Subcutaneous abdominal adipose tissue (tissue), 5 donors: ENCODE measurements at regions not wholly inside any gene's neighbourhood (a gene's known extent, or its start where the extent isn't known, plus 50 kb on each side); places are given as distances from the start of the nearest gene placed in this dataset.

ENCODE experiments used
- H3K27ac ChIP-seq: one replicate; pipeline ENCODE4 v1.7.0; 2013; ENCODE audit warnings: low read depth, mild to moderate bottlenecking, inconsistent platforms, low read length, moderate library complexity
- H3K27me3 ChIP-seq, 5 donors: one replicate each; pipeline ENCODE4 v1.7.0; 2013; ENCODE audit warnings: low read length in 5 of 5, inconsistent platforms in 1 of 5; ENCODE audit not compliant: control insufficient read depth in 5 of 5, insufficient read depth in 4 of 5
- H3K36me3 ChIP-seq, 5 donors: one replicate each; pipeline ENCODE4 v1.7.0; 2013; ENCODE audit warnings: low read length in 5 of 5; ENCODE audit not compliant: control insufficient read depth in 5 of 5, insufficient read depth in 5 of 5
- H3K4me1 ChIP-seq, 5 donors: one replicate each; pipeline ENCODE4 v1.7.0; 2013; ENCODE audit warnings: low read length in 5 of 5, mild to moderate bottlenecking in 3 of 5, moderate library complexity in 1 of 5; ENCODE audit not compliant: control insufficient read depth in 5 of 5, insufficient read depth in 5 of 5
- H3K4me3 ChIP-seq, 5 donors: one replicate each; pipeline ENCODE4 v1.7.0; 2013; ENCODE audit warnings: low read length in 5 of 5, low read depth in 1 of 5
- H3K9ac ChIP-seq, 5 donors: one replicate each; pipeline ENCODE4 v1.7.0; 2013; ENCODE audit warnings: low read length in 5 of 5, mild to moderate bottlenecking in 4 of 5, moderate library complexity in 3 of 5
- H3K9me3 ChIP-seq, 5 donors: one replicate each; pipeline ENCODE4 v1.7.0; 2013; ENCODE audit warnings: low read length in 5 of 5; ENCODE audit not compliant: control insufficient read depth in 5 of 5
- donor health status: healthy.
- donor health status: healthy.
- donor health status: healthy.
- donor health status: healthy.
- donor health status: healthy.

- H3K4me3 ChIP-seq, result no peak overlapping the region
- H3K4me1 ChIP-seq, result no peaks in the 10 kb centered on the region
- no peaks in the 10 kb centered on the region for H3K36me3 ChIP-seq
- no peak overlapping the region for H3K9ac ChIP-seq
- H3K9me3 ChIP-seq, result no peaks in the 10 kb centered on the region
- no peak overlapping the region for H3K27ac ChIP-seq
- H3K27me3 ChIP-seq, result peaks cover 0 to 4% (median 0%) of the 10 kb centered on the region in 5 donors
These were observed 122.5 kb downstream of the DICER1 start for GRCh38 chr14:95034788-95035187.

- no peak overlapping the region for H3K9ac ChIP-seq
These were observed 123.4 kb downstream of the DICER1 start for GRCh38 chr14:95033682-95034632.

GRCh38 chr14:95033031-95033430 is 124.3 kb downstream of the DICER1 start:
- H3K4me1 ChIP-seq, result no peaks in the 10 kb centered on the region
- H3K9me3 ChIP-seq, result no peaks in the 10 kb centered on the region
- no peak overlapping the region for H3K4me3 ChIP-seq
- no peak overlapping the region for H3K27ac ChIP-seq
- H3K36me3 ChIP-seq, result no peaks in the 10 kb centered on the region
- no peaks in the 10 kb centered on the region for H3K27me3 ChIP-seq
- no peak overlapping the region for H3K9ac ChIP-seq

More at GRCh38 chr14:95033682-95034632, 123.4 kb downstream of the DICER1 start:
- Histone ChIP-seq H3K27ac (no peak overlapping the region), H3K9me3 (no peaks in the 10 kb centered on the region), H3K4me1 (no peaks in the 10 kb centered on the region), H3K36me3 (no peaks in the 10 kb centered on the region), H3K4me3 (no peak overlapping the region), H3K27me3 (peaks cover 0 to 4% (median 0%) of the 10 kb centered on the region in 5 donors)

- Histone ChIP-seq H3K27ac (no peak overlapping the region), H3K9me3 (peaks cover 0 to under 1% (median 0%) of the 10 kb centered on the region in 5 donors), H3K36me3 (no peaks in the 10 kb centered on the region), H3K27me3 (no peaks in the 10 kb centered on the region), H3K4me1 (peaks cover 0 to 9% (median 7%) of the 10 kb centered on the region in 5 donors), H3K4me3 (no peak overlapping the region), H3K9ac (no peak overlapping the region)
These were observed 130.4 kb downstream of the DICER1 start for GRCh38 chr14:95026851-95027463.

GRCh38 chr14:95025941-95026340 is 131.4 kb downstream of the DICER1 start:
- H3K27ac ChIP-seq, result no peak overlapping the region
- peaks cover 0 to 9% (median 7%) of the 10 kb centered on the region in 5 donors for H3K4me1 ChIP-seq
- H3K27me3 ChIP-seq, result no peaks in the 10 kb centered on the region
- H3K9ac ChIP-seq, result no peak overlapping the region
- peaks cover 0 to 6% (median 0%) of the 10 kb centered on the region in 5 donors for H3K9me3 ChIP-seq
- H3K36me3 ChIP-seq, result no peaks in the 10 kb centered on the region
- no peak overlapping the region for H3K4me3 ChIP-seq

- H3K9me3 ChIP-seq, result peaks cover 0 to 6% (median 0%) of the 10 kb centered on the region in 5 donors
- H3K9ac ChIP-seq, result no peak overlapping the region
- H3K27me3 ChIP-seq, result no peaks in the 10 kb centered on the region
- H3K4me1 ChIP-seq, result peaks cover 0 to 9% (median 7%) of the 10 kb centered on the region in 5 donors
- no peak overlapping the region for H3K27ac ChIP-seq
- H3K36me3 ChIP-seq, result no peaks in the 10 kb centered on the region
- H3K4me3 ChIP-seq, result no peak overlapping the region
These were observed 132.1 kb downstream of the DICER1 start for GRCh38 chr14:95025218-95025617.

GRCh38 chr14:95024380-95024779 is 132.9 kb downstream of the DICER1 start:
- Histone ChIP-seq H3K27me3 (no peaks in the 10 kb centered on the region), H3K4me3 (no peak overlapping the region), H3K36me3 (no peaks in the 10 kb centered on the region), H3K9ac (no peak overlapping the region), H3K9me3 (peaks cover 0 to 6% (median 0%) of the 10 kb centered on the region in 5 donors), H3K27ac (no peak overlapping the region), H3K4me1 (peaks cover 0 to 9% (median 7%) of the 10 kb centered on the region in 5 donors)

GRCh38 chr14:95023886-95024285 is 133.4 kb downstream of the DICER1 start:
- peaks cover 0 to 13% (median 12%) of the 10 kb centered on the region in 5 donors for H3K4me1 ChIP-seq
- no peak overlapping the region for H3K9ac ChIP-seq
- H3K27me3 ChIP-seq, result no peaks in the 10 kb centered on the region
- H3K4me3 ChIP-seq, result no peak overlapping the region
- H3K36me3 ChIP-seq, result no peaks in the 10 kb centered on the region
- no peak overlapping the region for H3K27ac ChIP-seq
- peaks cover 0 to 6% (median 0%) of the 10 kb centered on the region in 5 donors for H3K9me3 ChIP-seq

GRCh38 chr14:95023115-95023514 is 134.2 kb downstream of the DICER1 start:
- H3K36me3 ChIP-seq, result no peaks in the 10 kb centered on the region
- peaks cover 0 to 6% (median 0%) of the 10 kb centered on the region in 5 donors for H3K9me3 ChIP-seq
- no peak overlapping the region for H3K27ac ChIP-seq
- peaks cover 0 to 19% (median 16%) of the 10 kb centered on the region in 5 donors for H3K4me1 ChIP-seq
- H3K27me3 ChIP-seq, result no peaks in the 10 kb centered on the region
- H3K4me3 ChIP-seq, result no peak overlapping the region
- H3K9ac ChIP-seq, result no peak overlapping the region

GRCh38 chr14:95021588-95021987 is 135.7 kb downstream of the DICER1 start:
- Histone ChIP-seq H3K27me3 (no peaks in the 10 kb centered on the region), H3K27ac (no peak overlapping the region), H3K36me3 (no peaks in the 10 kb centered on the region), H3K9ac (no peak overlapping the region), H3K4me3 (no peak overlapping the region), H3K4me1 (peaks cover 0 to 19% (median 16%) of the 10 kb centered on the region in 5 donors), H3K9me3 (peaks cover 0 to 6% (median 0%) of the 10 kb centered on the region in 5 donors)
